ENCODE measurements at regions not wholly inside any gene's neighbourhood (a gene's known extent, or its start where the extent isn't known, plus 50 kb on each side); places are given as distances from the start of the nearest gene placed in this dataset.

DNA sequence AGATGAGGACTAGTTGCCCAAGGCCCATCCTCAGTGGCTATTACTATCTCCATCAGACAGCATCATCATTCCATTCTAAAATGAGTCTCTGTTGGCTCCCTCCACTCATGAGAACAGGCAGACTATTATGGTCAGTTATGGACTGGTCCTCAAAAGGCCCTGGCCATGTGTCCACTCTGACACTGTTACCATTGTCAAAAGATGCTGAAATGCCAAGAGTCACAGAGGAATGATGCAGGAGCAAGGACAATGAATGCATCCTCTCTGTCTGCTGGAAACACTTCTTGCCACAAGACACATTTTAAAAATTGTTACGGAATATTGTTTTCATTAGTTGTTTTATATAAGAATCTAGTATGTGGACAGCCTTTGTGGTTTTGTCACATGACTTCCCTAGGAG lies 53.3 kb upstream of the STT3B start:
- DNase-seq, result no peak

DNA sequence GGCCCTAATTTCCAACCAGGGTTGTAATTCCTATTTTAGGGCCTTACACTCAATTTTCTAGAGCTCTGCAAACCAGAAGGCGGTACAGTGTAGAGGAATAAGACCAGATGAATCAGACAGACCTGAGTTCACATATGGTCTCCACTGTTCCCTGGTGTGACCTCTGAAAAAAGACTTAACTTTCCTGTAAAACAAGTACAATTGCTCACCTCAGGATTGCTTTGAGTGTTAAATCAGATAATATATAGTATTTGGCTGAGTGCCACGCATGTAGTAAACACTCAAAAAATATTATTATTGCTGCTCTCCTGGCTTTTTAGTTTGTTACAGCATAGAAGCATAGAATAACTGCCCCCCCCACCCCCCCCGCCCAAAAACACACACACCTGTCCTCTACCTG lies 51.0 kb upstream of the STT3B start:
- DNase-seq, result no peak

DNA sequence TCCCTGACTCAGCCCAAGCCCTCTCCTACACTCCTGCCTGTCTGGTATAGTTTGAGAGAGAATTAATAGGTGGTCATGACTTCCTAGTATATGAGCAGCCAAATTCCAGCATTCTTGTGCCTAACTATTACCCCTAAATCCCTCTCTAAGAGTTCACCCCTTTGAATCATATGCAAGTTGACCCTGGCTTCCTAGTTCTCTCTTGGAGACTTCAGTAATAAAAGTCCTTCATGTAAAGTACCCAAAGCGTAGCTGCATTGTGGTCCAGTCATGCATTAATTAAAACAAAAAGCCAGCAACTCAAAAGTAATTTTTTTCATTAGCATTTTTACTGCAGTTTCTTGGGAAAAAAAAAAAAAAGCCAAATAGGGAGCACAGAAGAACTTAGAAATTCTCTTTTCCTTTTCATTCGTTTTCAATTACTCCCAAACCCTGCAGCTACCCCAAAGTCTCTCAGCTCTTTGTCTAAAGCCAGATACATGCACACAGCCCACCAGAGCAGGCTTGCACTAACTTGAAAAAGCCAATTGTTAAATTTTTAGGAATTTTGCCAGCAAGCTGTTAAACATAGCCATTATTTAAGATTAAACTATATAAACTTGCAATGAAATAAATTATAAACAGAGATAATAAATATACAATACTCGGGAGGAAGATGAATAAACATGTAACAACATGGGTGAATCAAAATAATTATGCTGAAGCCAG lies 50.1 kb upstream of the STT3B start:
- DNase-seq, result no peak

All from CD4-positive, alpha-beta T cell treated with Interleukin-6 for 4 hours (primary cell).